HG02588 (cell line): ENCODE measurements at regions not wholly inside any gene's neighbourhood (a gene's known extent, or its start where the extent isn't known, plus 50 kb on each side); places are given as distances from the start of the nearest gene placed in this dataset.
"Not testable (repeated sequence)": the region's sequence is repeated elsewhere in the genome, so short reads cannot be mapped to it uniquely, and the experiment has no call there.

Experiments used
- ATAC-seq: cut with Tn5 transposase; IDR thresholded peaks from one replicate; pipeline ENCODE4 v1.9.1; 2021; ENCODE audit warnings: mild to moderate bottlenecking, moderate library complexity; ENCODE audit not compliant: unreplicated experiment

DNA sequence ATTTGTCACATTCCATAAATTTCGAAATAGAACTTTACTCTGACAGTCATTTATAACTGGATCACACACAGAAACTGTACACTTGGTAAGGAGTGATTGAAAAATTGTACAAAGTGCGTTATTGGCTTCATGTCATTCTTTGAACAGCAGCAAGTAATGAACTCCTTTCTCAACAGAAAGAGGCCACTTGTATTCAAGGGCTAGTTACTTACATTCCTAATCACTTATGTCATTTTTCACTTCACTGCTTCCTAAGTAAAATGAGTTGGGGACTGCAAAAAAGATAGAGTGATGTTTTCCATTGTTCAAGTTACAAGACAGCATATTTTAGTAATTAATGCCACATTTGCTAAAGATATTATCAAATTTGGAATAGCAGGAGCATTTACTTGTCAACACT, 893.2 kb downstream of the DTWD2 start:
- ATAC-seq: no peak

DNA sequence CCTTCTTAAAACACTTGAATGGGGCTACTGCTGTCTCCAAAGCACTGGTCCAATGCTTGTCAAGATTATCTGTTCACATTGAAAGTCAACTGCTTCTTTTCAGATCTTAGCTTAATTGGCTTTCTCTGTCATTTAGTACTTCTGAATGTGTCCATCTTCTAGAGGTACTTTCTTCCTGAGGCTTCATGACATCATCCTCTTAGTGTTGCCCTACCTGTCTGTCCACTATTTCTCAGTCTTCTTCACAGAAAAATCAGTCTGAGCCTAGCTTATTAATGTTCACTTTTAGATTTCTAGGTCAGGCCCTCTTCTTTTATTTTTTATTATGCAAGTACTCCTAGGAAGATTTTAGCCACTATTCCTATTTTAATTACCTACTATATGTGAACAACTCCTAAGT, 899.9 kb downstream of the DTWD2 start:
- no peak for ATAC-seq

DNA sequence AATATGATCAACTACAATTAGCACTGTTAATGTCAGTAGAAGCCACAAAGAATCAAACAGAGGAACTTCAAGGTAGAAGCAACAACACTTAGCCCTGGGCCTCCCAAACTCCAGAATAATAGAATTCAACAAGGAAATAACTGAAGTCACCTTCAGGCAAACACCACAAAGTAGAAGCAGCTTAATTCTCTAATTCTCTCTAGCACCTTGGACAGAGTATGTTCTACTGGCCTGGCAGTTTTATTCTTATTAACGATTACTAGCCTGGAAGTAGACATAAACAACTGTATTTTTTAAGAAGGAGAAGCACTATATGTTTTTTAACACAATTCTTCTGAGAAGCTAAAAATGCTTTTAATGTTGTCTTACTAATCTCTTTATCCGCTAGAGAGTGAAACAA, 911.9 kb downstream of the DTWD2 start:
- no peak for ATAC-seq

DNA sequence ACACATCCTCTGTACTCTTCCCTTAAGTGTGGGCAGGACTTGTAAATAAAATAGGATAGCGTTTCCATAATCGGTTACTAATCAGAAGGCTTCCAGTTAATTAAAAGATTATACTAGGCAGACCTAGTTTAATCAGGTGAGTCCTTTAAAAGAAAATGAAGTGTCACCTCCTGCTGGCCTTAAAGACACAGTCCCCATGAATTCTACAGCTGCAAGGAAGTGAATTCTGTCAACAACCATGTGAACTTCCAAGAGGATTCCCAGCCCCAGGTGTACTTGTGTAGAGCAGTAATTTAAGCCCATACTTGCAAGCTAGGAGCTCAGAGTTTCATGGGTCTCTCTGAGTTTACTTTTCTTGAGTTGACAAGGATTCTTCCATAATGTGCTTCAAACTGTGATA, 918.3 kb downstream of the DTWD2 start:
- ATAC-seq: no peak

DNA sequence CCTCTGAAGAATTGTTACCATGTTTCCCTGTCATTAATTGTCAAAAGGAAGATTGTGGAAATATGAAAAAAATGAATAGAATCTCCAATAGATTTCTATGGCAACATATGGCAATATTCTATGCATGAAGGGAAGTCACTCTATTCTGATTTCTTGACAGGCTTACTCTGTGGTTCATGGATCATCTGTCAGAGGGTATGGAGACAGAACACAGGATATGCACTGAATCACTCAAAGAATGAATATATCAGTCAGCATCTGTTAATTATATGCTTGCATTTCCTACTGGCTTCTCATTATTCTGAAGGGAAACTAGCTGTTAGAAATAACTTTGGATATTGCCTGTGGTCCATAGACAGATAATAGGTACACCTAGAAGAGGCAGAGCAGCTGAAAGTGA, 918.9 kb downstream of the DTWD2 start:
- ATAC-seq: no peak

DNA sequence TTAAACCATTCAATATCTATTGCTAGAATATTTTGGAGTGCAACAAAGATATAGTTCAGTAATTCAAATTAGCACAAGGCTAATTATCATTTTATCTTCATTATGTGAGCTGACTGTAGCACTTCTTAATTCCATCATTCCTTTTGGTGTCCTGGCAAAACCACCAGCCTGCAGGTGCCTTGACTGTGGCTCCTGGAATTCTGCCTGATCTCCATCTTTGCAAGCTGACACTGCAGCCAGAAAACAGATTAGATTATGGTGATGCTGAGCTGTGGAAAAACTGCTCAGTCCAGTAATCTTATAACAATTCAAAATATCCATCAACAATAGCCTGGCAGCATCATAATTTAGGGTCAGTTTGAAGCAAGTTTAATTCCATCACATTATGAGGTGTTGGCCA, 919.5 kb downstream of the DTWD2 start:
- no peak for ATAC-seq

DNA sequence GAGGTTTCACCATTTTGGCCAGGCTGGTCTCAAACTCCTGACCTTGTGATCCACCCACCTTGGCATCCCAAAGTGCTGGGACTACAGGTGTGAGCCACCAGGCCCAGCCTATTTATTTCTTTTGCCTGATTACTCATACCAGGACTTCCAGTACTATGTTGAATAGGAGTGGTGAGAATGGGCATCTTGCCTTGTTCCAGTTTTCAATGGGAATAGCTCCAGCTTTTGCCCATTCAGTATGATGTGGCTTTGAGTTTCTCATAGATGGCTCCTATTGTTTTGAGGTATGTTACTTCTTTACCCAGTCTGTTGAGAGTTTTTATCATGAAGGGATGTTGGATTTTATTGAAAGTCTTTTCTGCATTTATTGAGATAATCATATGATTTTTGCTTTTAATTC, 924.5 kb downstream of the DTWD2 start:
- ATAC-seq: not testable (repeated sequence)

DNA sequence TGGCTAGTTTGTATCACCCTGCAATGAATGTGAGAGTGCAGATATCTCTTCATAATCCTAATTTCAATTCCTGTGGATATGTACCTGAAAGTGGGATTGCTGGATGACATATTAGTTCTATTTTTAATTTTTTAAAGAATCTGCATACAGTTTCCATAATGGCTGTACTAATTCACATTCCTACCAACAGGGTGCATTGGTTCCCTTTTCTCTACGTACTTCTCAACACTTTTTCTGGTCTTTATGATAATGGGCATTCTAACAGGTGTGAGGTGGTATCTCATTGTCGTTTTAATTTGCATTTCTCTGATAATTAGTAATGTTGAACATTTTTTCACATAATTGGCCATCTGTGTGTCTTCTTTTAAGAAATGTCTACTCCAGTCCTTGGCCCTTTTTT, 927.5 kb downstream of the DTWD2 start:
- ATAC-seq: no peak

DNA sequence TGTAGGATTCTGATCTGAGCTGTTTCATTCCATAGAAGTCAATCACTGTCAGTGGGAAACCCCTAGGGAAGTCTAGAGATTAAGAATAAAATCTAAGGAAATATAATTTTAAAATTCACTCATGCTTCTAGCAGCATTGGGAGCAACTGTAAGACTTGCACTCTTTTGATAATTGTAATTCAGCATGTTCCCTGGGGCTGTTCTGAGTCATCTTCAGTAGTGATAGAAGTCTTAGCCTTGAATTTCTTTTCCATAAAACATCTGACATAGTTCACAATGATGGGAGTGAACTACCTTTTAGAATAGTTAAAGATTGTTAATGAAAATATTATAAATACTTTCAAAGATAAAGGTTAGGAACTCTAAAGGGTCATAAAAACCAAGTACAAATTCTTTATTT, 935.8 kb downstream of the DTWD2 start:
- no peak for ATAC-seq

DNA sequence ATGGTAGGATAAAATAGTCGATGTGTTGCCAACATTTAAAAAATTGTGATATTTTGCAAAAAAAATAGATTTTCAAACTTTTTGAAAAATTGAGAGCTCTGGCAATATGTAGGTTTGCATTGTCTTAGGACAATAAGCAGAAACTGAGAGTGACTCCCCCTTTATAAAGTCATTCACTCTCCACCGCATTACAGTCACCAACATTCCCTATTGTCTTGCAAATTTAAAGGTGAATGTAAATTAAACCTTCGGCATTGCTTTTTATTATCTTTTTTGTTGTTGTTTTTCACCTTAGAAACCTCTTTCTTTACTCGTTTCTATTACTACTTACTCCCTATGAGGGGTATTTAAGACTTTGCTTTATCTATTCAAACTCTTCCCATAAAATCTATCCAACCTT, 944.2 kb downstream of the DTWD2 start:
- no peak for ATAC-seq

DNA sequence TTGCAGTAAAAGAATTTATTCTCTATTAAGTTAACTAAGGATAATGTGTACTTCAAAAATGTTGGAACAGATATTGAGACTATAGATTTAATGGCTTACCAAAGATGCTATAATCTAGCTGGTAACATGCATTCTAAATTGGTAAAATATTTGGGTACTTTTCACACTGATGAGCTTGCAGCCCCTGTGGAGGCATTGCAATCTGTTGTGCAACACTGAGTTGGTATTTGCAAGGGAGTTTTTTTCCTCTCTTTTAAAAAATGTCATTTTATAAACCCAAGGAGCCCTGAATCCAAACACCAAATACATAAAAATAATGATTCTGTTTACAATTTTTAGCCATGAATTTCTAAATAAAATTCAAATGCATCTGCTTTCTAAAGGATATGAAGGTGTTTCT, 944.8 kb downstream of the DTWD2 start:
- ATAC-seq: no peak

DNA sequence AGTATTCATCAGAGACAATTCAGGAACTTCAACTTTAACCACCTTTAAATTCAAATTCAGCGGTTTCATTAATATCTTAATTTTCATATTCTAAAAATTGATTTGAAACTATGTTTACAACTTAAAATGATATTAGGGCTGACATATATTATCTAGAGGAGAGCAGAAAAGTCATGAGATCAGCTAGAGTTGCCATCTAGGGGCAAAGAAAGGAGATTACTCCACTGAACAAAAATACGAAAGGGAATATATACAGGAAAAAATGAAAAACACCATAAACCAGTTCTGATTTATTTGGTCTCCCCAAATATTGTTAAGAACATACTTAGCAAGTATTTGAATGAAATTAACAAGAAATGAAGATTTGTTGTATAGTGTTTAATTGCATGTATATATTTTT, 946.3 kb downstream of the DTWD2 start:
- ATAC-seq: no peak

DNA sequence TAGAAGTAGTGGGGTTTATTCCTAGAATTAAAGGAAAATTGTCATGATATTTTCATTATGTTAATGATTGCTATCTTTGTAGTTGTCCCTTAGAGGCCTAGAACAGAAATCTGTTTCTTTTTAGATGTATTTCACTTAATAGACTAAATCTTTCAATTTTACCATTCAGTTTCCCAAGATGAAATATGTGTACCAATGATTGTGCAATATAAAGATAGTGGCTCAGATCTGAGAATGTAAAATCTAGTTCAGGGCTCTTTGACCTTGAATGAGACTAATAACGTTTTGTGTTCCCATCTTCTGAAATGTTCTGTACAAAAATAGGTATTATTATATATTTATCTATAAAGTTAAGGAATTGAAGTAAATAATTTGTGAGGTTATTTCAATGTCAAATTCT, 947.9 kb downstream of the DTWD2 start:
- no peak for ATAC-seq

DNA sequence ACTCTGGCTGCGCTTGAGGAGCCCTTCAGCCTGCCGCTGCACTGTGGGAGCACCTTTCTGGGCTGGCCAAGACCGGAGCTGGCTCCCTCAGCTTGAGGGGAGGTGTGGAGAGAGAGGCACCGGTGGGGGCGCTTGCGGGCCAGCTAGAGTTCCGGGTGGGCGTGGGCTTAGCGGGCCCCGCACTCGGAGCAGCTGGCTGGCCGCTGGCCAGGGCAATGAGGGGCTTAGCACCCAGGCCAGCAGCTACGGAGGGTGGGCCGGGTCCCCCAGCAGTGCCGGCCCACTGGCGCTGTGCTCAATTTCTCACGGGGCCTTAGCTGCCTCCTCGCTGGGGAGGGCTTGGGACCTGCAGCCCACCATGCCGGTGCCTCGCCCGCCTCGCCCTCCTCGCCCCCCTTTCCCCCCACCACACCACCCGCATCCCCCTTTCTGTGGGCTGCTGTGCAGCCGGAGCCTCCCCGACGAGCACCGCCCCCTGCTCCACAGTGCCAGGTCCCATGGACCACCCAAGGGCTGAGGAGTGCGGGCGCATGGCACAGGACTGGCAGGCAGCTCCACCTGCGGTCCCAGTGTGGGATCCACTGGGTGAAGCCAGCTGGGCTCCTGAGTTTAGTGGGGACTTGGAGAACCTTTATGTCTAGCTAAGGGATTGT, 954.5 kb downstream of the DTWD2 start:
- no peak for ATAC-seq

DNA sequence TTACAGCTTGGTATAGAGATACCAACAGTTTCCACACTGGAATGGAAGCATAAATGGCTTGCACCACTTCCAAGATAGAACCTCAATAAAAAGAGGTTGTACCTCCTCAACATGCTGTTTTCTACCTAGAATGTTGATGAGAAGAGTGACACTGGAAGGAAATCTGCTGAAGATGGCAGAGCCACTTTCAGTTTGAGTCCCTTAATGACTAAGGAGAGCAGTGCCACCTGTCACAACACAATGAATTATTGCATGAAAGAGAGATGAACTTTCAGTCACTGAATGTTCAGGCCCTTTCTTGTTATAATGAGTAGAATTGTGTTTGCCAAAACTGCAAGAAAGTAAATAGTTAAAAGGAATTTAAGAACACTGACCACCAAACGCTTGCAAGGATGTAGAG, 958.5 kb downstream of the DTWD2 start:
- no peak for ATAC-seq

DNA sequence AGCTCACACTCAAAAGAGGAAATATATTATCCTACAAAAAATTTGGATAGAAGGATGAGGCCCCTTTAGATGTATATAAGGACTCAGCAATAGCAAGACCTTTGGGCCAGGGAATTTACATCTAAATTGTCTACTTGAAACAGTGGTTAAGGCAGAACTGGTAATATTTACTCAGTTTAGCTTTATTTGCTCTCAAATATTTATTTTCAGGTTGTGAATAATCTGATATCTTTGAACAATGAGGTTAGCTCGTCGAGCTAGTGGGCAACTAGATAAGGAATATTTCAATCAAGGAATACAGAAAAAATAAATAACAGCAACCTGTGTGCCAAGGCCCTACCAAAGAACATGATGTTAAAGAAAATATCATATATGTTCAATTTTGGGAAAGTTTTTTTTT, 966.3 kb downstream of the DTWD2 start:
- no peak for ATAC-seq

DNA sequence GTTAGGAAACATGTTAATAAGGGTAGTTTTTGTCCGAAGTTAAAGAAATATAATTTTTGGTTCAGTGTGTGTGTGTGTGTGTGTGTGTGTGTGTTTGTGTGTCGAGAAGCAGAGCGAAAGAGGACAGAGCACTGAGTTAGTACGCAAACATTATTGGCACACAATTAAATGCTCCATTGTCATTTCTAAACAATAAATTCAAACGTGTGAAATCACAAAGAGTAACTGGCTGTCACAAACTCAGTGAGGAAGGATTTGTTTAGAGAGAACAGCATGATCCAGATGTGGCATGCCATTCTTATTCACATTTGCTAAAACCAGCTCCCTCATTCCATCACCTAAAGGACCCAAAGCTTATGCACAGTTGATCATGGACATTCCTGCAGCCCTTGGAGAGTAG, 970.8 kb downstream of the DTWD2 start:
- no peak for ATAC-seq

DNA sequence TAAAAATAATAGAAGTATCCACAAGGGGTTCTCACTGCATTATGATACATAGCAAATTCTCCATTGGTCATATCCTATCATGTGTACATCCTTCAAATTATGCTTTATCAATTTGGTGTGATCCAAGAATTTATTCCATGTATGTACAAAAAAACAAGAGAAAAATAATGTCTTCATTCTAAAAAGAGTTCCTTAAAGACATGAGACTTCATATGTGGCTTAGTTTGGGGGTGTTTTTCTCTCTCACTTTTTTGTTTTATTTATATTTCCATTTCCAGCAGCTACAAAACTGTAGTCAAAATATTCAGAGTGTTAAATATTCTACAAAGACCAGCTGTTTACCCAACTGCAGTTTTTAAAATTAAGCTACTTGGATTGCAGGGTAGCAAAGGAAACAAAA, 972.0 kb downstream of the DTWD2 start:
- no peak for ATAC-seq

DNA sequence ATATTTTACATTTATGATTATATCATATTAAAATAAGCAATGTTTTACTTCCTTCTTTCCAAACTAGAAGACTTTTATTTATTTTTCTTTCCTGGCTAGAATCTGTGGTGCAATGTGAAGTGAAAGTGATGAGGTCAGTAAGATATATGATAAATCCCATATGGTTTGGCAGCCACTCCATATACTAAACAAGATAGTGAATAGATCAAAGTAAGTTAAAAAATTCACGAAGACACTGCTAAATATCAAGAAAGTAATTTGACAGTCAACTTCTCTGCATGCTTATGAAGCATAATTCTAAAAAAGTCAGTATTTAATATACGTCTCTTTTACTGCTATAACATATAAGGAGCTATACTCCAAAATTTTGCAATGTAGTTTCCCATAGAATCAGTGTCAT, 972.8 kb downstream of the DTWD2 start:
- ATAC-seq: no peak

DNA sequence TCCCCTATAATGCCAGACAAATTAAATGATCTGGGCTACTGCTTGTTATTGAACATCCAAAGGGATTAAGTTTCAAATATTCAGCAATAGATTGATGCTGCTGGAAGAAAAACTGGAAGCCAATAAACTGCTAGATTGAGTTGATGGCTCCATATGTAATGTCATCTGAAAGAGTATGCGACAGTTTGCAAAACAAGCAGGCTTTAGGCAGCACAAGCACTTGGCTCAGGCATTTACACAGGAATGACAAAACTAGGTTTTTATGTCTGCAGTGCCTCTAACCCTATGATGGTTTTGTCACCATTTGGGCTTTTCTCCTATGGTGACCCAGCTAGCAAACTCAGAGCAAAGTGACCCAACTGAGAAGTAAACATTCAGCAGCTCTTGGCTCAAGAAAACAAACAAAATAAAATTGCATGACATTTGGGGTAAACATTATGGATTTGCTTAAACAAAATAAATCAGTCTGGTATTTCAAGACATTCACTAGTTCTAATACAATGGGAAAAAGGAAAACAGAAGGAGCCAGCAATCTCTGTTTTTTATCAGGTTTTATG, 978.5 kb downstream of the DTWD2 start:
- no peak for ATAC-seq

DNA sequence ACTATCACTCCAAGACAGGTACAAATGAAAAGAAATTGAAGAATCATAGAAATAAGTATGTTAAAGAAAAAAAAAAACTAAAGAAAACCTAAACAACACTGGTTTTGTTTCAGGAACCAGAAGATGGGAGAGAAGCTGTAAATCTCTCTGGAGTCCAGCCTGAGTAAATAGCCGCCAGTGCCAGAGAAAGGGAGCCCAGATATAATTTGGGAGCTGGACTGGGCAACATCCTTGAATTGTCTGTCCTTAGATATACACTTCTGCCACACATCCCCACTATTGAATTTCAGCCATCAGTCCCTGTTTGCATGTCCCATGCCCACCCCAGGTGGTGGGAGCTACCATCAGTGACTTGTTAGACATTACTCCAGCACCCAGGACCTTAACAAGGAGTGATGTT, 979.6 kb downstream of the DTWD2 start:
- no peak for ATAC-seq

DNA sequence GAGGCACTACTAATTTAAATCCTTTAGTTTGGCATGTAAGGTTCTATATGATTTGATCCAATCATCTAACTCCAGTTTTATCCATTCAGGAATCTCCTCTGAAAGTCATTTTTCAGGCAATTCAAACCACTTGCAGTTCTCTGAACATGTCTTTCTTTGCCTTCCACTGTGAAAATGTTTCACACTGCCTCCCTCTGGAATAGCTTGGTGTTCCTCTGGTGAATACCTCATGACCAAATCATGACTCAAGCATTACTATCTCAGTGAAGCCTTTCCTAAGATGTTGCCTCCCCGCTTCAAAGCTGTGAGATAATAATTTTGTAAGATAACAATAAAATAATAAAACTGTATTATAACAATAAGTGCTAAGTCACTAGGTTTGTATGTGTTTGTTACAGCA, 981.1 kb downstream of the DTWD2 start:
- no peak for ATAC-seq

DNA sequence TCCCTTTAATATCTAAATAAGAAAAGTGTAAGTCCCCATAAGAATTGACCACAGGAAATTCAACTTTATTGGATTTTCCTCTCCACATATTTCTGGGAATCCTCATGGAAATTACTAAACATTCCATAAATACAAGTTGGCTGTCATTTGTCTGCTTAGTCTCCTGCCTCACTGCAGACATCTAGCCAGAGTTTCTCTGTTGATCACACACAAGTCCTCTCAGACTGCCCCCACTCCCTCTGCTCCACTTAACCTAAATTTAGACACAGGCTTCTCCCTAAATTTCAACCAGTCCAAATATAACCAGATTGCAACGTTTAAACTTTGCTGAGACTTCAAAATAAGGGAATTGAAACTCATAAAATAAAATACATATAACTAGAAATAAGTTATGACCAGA, 982.1 kb downstream of the DTWD2 start:
- no peak for ATAC-seq
